ENCODE measurements at regions not wholly inside any gene's neighbourhood (a gene's known extent, or its start where the extent isn't known, plus 50 kb on each side); places are given as distances from the start of the nearest gene placed in this dataset.
A peak's percentile ranks its signal among the peaks of the same experiment; 100 is the strongest.
"Not testable (repeated sequence)": the region's sequence is repeated elsewhere in the genome, so short reads cannot be mapped to it uniquely, and the experiment has no call there.

DNA sequence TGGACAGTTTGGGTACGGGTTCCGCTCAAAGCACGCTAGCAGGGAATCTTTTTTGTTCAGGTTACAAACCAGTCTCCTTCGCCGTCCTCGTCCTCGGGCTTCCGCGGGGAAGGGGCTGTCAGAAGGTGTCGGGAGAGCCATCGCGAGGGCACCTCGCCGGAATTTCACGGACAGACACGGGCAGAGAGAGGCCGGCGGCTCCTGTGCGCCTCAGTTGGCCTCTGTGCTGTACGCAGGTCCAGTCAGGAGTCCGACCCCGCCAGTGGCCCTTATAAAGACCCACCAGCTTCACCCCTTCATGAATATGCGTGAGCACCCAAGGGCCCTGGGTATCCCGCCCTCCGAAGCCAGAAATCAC lies 362.1 kb upstream of the DEFB115 start:
- not testable (repeated sequence) for DNase-seq (ENCODE audit: low spot score)

DNA sequence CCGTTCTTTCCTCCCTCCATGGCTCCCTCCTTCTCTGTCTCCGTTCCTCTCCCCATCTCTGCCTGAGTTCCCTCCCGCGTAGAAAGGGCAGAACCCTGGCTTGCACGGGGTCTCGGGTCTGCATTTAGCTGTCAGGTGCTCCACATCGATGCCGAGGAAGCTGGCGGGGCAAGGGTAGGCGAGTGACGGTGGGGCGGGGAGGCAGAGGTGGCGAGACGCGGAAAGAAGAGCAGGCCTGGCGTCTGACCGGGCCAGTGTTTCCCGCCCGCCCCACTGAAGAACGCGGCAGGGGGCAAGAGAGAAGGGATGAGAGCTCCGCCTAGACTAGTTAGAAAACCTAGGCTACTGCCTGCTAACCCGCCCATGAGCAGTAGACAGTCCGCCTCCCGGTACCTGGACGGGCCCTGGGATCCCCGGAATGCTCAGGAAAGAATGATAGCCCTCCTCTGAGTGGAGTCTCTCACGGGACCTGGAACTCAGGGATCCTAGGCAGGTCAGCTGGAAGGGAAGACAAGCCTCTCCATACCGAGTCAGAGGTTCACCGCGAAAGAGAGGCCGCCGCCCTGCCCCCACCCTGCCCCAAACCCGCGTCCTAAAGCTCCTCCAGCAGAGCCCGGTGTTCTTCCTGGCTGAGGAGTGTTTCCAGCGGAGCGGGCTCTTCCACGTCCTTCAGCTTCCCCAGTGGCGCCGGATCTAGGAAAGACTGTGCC lies 357.9 kb upstream of the DEFB115 start:
- DNase-seq (ENCODE audit: low spot score), result peak; percentile 82

DNA sequence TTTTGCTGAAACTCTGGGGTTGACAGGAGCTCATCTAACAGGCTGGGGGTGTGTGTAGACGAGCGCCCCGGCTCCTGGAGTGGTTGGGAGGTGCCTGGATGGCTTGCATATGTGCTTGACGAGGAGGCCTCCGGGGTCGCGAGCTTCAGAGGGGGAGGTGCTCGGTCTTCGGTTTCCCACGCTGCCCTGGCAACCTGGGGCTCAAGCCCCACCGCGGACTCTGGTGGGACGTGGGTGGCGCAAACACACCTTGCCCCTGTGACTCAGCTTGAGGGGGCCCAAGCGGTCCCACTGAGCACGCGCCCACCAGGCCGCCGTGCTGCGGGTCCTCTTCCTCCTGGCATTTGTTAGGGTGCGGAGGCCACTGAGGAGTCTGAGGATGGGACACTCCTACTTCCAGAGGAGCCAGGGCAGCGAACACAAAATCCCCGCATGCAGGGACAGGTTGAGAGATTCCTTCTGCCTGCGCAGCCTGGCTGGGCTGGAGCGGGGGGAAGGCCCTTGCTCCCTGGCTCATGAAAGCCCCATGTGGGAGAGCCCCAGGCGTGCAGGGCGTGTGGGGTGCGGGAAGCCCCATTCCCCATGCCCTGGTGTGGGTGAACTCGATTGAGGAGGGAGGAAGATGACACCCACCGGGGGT lies 357.3 kb upstream of the DEFB115 start:
- not testable (repeated sequence) for DNase-seq (ENCODE audit: low spot score)

GRCh38 chr20:30905231-30905630 lies 352.2 kb upstream of the DEFB115 start:
- not testable (repeated sequence) for DNase-seq (ENCODE audit: low spot score)

DNA sequence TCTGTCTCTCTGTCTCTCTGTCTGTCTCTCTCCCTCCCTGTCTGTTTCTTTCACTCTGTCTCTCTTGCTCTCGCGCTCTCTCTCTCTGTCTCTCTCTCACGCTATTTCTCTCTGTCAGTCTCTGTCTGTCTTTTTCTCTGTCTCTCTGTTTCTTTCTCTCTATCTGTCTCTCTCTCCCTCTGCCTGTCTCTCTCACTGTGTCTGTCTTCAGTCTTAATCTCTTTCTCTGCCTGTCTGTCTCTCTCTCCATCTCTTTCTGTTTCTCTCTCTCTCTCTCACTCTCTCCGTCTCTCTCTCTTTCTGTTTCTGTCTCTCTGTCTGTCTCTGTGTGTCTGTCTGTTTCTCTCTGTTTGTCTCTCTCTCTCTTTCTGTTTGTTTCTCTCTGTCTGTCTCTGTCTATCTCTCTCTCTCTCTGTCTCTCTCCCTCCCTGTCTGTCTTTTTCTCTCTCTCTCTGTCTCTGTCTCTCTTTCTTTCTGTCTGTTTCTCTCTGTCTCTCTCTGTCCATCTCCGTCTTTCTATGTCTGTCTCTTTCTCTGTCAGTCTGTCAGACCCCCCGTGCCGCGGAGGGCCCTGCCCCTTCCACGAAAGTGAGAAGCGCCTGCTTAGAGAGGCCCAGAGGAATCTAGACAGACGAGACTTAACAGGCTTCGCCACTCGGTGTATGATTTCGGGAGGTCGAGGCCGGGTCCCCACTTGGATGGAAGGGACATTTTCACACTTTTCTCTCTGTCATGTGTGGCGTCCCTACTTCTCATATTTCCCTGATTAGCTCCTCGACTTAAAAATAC lies 346.3 kb upstream of the DEFB115 start:
- no peak for DNase-seq (ENCODE audit: low spot score)

- not testable (repeated sequence) for DNase-seq (ENCODE audit: low spot score)
Measured at GRCh38 chr20:30911832-30912660, 345.4 kb upstream of the DEFB115 start.

- DNase-seq (ENCODE audit: low spot score), result not testable (repeated sequence)
Measured at GRCh38 chr20:30912661-30913026, 344.8 kb upstream of the DEFB115 start.

DNA sequence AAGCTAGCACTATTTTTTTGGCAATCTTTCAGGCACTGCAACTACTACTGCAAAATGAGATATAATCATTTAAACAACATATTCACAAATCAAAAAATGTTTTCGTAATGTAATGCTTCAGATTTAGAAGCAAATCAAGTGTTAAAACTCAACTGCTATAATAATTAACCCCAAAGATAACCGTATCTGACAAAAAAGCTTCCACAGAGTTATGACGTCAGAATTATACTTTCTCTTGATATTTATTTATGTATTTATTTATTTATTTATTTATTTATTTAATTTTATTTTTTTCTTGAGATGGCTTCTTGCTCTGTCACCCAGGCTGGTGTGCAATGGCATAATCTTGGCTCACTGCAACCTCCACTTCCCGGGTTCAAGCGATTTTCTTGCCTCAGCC lies 341.1 kb upstream of the DEFB115 start:
- DNase-seq (ENCODE audit: low spot score), result not testable (repeated sequence)

GRCh38 chr20:30919514-30920188 lies 337.8 kb upstream of the DEFB115 start:
- DNase-seq (ENCODE audit: low spot score), result no peak

- no peak for DNase-seq (ENCODE audit: low spot score)
Measured at GRCh38 chr20:30921286-30922071, 336.0 kb upstream of the DEFB115 start.

DNA sequence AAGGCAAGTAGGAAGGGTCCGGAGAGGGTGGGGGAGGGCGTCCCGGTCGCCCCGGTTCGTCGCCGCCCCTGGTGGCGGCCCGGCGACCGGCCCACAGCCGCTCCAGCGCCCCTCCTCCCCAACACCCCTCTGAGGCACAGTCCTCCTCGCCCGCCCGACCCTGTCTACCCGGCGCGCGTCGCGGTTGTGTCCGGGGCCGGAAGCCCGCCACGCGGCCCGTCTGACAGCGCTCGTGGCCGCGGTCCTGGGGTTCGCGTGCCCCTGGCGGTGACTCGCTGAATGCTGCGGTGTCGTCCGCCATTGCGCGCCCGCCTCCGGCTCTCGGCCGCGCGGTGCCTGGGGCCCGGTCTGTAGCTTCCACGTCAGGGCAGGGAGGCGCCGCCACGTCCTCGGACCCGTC lies 335.3 kb upstream of the DEFB115 start:
- DNase-seq (ENCODE audit: low spot score), result no peak

DNA sequence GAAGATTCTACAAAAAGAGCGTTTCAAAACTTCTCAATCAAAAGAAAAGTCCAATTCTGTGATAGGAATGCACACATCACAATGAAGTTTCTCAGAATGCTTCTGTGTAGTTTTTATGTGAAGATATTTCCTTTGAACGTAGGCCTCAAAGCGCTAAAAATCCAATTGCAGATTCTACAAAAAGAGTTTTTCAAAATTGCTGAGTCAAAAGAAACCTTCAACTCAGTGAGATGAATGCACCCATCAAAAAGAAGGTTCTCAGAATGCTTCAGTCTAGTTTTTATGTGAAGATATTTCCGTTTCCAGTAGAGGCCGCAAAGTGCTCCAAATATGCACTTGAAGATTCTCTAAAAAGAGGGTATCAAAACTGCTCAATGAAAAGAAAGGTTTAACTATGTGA lies 319.7 kb upstream of the DEFB115 start:
- DNase-seq (ENCODE audit: low spot score), result no peak

DNA sequence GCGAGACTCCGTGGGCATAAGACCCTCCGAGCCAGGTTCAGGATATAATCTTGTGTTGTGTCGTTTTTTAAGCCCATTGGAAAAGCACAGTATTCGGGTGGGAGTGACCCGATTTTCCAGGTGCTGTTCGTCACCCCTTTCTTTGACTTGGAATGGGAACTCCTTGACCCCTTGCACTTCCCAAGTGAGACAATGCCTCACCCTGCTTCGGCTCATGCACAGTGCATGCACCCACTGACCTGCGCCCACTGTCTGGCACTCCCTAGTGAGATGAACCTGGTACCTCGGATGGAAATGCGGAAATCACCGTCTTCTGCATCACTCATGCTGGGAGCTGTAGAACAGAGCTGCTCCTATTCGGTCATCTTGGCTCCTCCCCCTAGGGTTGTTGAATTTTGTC lies 307.7 kb upstream of the DEFB115 start:
- DNase-seq (ENCODE audit: low spot score), result peak; percentile 59

DNA sequence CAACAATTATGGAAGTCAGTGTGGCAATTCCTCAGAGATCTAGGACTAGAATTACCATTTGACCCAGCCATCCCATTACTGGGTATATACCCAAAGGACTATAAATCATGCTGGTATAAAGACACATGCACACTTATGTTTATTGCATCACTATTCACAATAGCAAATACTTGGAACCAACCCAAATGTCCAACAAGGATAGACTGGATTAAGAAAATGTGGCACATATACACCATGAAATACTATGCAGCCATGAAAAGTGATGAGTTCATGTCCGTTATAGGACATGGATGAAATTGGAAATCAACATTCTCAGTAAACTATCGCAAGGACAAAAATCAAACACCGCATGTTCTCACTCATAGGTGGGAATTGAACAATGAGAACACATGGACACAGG lies 306.4 kb upstream of the DEFB115 start:
- DNase-seq (ENCODE audit: low spot score), result not testable (repeated sequence)

GRCh38 chr20:30956649-30957048 lies 300.8 kb upstream of the DEFB115 start:
- DNase-seq (ENCODE audit: low spot score), result not testable (repeated sequence)

DNA sequence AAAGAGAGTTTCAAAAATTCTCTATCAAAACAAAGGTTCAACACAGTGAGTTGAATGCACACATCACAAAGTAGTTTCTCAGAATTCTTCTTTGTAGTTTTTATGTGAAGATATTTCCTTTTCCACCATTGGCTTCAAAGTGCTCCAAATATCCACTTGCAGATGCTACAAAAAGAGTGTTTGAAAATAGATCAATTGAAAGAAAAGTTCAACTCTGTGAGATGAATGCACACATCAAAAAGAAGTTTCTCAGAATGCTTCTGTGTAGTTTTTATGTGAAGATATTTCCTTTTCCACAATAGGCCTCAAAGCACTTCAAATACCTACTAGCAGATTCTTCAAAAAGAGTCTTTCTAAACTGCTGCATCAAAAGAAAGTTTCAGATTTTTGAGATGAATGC lies 298.3 kb upstream of the DEFB115 start:
- DNase-seq (ENCODE audit: low spot score), result not testable (repeated sequence)

DNA sequence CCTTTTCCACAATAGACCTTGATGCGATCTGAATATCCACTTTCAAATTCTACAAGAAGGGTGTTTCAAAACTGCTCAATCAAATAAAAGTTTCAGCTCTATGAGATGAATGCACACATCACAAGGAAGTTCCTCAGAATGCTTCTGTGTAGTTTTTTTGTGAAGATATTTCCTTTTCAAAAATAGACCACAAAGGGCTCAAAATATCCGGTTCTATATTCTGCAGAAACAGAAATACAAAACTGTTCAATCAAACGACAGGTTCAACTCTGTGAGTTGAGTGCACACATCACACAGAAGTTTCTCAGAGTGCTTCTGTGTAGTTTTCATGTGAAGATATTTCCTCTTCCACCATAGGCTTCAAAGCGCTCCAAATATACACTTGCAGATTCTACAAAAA lies 293.9 kb upstream of the DEFB115 start:
- DNase-seq (ENCODE audit: low spot score), result no peak

GRCh38 chr20:30975859-30976258 lies 281.6 kb upstream of the DEFB115 start:
- DNase-seq (ENCODE audit: low spot score), result peak; percentile 87

GRCh38 chr20:30985386-30985785 lies 272.1 kb upstream of the DEFB115 start:
- peak; percentile 89 for DNase-seq (ENCODE audit: low spot score)
